Activated CD4-positive, alpha-beta T cell treated with anti-CD3 and anti-CD28 coated beads, Interleukin-2, amount 50 U/mL, for 16 hours (primary cell): ENCODE measurements at regions not wholly inside any gene's neighbourhood (a gene's known extent, or its start where the extent isn't known, plus 50 kb on each side); places are given as distances from the start of the nearest gene placed in this dataset.
"Not testable (repeated sequence)": the region's sequence is repeated elsewhere in the genome, so short reads cannot be mapped to it uniquely, and the experiment has no call there.

Experiments used
- DNase-seq: peaks from one replicate; pipeline ENCODE4 v3.0.0-alpha.2; 2020

DNA sequence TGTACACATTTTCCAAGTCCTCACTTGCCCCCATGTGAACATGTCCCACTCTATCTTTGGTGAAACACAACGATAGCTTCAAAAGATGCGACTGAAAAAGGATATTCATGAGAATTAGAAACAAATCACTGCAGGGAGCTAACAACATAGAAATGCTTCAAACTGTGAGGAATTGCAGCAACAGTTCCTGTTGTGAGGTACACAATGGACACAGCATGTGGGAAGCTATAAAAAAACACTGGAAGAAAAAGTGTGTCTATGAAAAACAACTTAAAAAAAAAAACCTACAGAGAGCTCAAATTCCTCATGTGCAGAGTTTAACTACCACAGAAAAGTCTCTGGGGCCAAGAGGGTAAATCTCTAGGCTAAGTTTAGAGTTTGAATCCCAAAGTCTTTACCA, 51.6 kb upstream of the BLTP1 start:
- DNase-seq = no peak

- no peak for DNase-seq
These were observed 52.2 kb upstream of the BLTP1 start for GRCh38 chr4:122099896-122100295.

DNA sequence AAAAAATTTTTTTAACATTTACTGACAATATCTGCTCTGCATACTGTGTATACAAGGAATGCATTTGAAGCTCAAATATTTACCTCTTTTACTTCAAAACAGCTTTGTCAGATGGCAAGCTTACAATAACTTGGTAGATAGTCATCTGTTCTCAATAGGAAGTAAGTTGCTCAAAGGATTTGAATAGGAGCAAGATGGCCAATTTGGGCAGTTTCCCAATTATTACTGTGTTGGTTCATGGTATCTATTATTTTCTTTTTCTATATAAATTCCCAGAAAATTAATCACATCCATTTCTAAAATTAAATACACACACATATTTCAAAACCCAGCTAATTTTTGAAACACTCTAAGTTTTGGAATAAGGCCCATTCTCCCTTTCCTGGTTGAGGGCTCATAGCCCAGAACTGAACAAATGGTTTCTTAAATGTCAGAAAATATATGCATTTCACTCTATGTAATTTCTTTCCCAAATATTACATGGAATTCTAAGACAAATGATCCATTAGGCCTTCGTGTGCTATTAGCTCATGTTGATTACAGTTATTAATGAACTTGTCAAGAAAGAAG, 60.2 kb upstream of the BLTP1 start:
- DNase-seq = no peak

- DNase-seq = no peak
These were observed 60.7 kb upstream of the BLTP1 start for GRCh38 chr4:122091397-122091796.

GRCh38 chr4:122090989-122091388, 61.1 kb upstream of the BLTP1 start:
- no peak for DNase-seq

DNA sequence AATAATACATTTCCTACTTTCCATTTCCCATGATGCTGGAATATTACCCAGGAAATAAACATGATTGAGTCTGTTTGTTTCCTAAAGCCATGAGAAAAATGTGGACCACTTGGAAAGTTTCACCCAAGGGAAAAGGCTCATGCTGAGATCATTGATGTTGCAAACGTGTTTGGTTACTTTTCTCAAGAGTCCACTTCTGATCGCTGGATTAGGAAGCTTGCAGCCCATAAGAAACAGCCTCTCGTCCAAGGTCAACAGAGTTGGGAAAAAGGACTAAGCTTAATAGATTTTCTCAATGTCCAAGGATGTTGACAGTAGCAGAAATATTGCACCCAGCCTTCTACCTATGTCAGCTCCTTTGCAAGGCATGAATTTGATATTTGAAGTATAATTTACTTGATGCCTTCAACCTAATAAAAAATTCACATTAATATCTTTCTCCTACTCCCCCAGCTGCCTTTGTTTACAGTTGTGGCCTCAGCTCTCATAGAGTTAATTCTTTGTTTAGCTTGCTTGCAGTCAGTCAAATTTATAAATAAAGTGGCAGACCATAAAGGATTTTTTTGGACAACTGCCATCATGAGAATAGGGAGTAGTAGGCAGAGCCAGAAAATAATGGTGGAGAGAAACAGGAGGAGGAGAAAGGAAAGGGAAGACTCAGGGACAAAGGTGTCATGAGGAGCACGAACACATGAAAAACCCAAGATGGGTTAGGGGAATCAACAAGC, 65.6 kb upstream of the BLTP1 start:
- DNase-seq = no peak

DNA sequence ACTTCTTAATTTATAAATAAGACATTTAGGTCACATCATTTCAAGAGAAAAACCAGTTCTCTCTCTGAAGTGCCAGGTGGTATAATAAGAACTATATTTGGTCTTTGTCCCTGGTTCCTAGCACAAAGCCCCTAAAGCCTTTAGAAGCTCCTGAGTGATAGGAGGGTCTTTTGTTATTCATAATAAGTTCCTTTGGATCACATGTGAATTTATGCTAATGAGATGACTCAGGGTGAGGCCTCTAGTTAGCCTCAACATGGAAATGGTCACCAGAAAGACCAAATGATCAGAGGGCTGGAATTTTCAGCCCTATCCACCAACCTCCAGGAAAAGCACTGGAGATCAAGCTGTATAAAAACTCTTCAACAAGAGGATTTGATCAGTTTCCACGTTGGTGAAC, 68.1 kb upstream of the BLTP1 start:
- no peak for DNase-seq

DNA sequence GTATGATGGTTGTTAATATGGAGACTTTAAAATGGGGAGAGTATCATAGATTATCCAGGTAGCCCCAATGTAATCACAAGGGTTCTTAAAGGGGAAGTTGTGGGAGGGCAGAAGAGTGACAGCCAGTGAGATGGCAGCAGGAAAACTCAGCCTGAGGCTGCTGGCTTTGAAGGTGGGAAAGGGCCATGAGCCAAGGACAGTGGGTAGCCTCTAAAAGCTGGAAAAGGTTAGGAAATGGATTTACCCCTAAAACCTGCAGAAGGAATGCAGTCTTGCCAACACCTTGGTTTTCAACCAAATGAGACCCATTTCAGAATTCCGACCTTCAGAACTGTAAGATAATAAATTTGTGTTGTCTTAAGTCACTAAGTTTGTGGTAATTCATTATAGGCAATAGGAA, 68.8 kb upstream of the BLTP1 start:
- no peak for DNase-seq

DNA sequence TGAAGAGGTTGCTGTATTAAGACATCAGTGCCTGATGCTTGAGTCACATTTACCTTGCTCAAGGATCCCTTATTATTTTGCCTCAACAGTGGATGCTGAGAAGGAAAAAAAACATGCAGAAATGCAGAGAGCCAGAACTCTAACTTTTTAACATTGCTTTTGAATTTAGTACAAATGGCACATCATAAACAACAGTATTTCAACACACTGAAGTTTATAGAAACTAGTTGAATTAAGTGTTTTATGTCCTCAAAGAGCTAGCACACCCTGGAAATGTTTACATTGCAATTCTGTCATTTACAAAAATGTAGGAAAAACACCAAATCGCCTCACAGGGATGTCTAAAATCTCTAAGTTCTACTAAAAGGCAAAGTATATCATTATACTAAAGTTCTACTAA, 69.5 kb upstream of the BLTP1 start:
- no peak for DNase-seq

DNA sequence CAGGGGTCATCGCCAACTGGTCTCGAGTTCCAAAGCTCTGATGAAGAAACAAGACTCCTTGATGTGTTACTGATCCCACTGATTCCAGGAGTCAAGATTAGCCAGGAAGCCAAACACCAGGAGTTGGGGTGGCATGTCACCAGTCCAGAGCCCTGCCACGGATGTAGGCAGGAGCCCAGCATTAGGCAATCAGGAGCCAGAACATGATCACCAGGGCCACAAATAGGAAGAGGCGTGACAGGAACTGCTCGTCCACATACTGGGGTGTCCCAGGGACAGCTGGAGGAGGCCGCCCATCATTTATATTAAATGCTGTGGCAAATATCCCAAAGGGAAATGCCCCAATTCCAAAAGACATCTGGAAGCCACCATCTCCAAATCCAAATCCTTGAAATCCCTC, 74.5 kb upstream of the BLTP1 start:
- DNase-seq = not testable (repeated sequence)

GRCh38 chr4:122076835-122077234, 75.3 kb upstream of the BLTP1 start:
- not testable (repeated sequence) for DNase-seq

DNA sequence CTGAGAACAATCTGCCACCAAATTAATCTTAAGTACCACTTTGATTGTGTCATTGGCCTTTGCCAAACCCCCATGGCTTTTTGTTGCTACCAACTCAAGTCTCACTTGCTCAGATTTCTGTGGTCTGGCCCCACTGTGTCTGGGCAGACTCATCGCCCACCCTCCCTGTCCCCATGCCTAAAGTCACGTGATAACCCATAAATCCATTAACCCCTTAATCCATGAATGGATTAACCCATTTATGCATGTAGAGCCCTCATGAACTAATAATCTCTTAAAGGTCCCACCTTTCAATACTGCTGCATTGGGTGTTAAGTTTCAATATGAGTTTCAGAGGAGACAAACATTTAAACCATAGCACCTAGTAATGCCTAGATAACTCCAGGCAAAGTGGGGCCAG, 78.5 kb upstream of the BLTP1 start:
- DNase-seq = no peak

DNA sequence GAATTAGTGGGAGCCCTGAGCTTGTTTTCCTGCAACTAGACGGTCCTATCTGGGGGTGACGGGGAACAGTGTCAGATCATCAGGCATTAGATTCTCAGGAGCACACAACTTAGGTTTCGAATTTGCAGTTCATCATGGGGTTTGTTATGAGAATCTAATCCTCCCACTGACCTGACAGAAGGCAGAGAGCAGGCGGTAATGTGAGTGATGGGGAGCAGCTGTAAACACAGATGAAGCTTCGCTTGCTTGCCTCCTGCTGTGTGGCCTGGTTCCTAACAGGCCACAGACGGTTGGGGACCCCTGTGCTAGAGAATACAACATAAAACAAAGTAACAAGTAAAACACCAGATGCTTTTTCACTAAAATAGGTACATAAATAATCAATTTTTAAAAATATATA, 86.2 kb upstream of the BLTP1 start:
- no peak for DNase-seq

DNA sequence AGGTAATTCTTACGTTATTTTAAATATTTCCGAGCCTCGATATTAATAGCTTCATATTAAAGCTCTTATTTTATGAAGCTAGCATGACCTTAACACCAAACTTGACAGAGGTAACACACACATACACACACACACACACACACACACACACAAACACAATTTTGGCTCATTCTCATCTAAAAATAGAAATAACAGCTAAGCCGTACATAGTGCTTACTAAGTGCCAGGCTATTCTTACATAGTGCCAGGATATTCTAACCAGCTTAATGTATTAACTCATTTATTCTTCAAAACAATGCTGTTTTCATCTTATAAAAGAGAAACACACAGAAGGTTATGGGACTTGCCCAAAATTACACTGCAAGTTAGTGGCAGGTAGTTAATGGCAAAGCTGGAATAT, 87.0 kb upstream of the BLTP1 start:
- DNase-seq = no peak

DNA sequence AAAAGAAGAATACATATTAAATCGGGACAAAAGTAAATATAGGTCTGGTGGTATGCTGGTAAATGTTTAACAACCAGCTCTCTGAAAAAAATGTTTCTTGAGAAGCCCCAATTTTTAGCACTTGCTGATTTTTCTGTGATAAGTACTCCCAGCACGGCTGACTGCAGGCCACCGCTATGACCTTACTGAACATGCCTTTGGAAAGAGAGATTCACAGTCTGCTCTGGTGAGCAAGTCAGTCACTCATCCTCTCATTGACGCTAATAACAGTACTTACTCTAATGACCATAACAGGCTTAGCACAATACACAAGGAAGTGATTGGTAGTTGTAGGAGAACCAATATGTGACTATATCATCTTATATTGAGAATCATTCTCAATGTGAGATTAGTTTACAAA, 98.9 kb upstream of the BLTP1 start:
- DNase-seq = no peak

GRCh38 chr4:122052677-122053076, 99.5 kb upstream of the BLTP1 start:
- no peak for DNase-seq

DNA sequence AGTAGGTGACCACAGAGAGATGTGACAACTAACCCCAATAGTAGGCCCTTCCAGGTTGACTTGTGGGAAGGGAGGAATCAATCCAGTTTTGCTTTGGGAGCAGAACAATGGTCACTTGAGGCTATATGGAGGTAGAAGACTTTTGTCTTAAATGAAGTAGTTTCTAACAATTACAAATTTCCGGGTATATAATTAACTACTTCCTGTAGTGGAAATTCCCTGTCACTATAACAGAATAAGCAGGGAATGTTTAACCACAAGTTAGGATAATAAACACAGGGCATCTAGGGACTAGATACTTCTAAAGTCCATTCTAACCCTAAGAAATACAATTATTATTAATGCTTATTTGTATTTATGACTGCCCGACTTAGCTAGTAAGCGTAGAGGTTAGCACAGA, 99.0 kb upstream of the TRPC3 start:
- no peak for DNase-seq

- no peak for DNase-seq
These were observed 95.9 kb upstream of the TRPC3 start for GRCh38 chr4:122047456-122048425.

GRCh38 chr4:122046255-122046654, 94.4 kb upstream of the TRPC3 start:
- DNase-seq = no peak

DNA sequence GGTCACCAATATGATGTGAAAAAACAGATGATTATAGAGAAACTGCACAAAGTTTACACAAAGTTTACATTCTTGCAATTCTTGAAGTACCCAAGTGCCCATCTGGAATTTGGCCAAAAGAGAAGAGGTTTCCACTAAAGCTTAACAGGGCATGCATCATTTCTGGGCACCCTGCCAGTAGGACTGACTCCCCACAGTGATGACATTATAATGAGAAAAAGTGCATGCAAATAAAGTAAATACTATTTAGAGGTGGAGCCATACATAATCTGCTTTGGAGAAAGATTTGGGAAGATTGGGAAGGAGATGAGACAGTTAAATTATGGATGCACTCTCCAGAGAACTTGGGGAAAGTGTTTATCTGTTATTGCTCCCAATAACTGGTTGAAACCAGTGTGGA, 93.7 kb upstream of the TRPC3 start:
- no peak for DNase-seq

DNA sequence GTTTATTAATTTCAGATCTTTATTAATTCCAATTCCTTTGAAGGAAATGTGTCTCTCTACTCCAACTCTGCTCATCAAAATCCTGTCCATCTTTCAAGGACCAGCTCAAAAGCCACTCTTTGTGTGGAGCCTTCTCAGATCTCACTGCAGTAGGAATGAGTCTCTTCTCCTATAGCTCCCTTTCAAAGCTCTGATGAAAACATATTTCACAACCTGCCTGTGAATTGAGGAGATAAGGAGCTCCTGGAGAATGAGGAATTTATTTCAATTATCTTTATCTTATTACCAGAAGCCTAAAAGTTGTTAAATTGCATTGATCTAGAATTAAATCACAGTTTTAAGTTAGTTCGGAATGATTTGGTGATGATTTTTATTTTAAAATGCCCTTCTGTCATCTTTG, 92.6 kb upstream of the TRPC3 start:
- DNase-seq = no peak

- no peak for DNase-seq
These were observed 89.5 kb upstream of the TRPC3 start for GRCh38 chr4:122041312-122041711.

DNA sequence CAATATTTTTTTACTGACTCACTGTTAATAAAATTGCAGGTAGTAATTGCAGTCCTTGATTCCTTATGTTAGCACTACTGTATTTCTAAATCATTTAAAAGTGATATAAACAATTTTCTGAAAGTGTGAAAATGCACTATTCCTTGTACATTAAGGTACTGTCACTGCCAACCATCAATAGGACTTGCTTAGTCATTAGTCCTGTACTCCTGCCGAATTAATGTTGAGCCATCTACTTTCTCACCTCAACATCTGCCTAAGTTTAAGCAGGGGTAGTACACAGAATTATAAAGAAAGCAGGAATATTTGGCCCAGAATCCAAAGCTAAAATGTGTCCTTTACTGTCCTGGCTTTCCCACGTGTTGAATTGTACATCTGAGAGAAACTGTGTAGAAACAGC, 87.0 kb upstream of the TRPC3 start:
- DNase-seq = no peak

DNA sequence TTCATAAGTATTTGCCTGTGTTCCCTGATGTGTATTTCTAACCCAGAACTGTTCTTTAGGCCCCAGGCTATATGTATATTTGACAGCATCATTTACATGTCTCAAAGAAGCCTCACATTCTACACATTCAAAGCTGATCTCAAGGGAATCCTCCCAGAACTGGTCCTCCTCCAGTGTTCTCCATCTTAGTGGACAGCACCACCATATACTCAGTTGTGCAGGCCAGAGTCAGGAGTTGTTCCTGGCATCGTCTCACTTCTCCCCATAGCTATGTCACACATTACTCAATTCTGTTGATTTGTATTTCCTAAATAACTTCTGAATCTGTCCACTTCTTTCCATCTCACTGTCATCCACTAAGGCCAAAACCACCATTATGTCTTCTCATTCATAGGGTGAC, 82.8 kb upstream of the TRPC3 start:
- no peak for DNase-seq
